ENCODE measurements at regions not wholly inside any gene's neighbourhood (a gene's known extent, or its start where the extent isn't known, plus 50 kb on each side); places are given as distances from the start of the nearest gene placed in this dataset.

DNA sequence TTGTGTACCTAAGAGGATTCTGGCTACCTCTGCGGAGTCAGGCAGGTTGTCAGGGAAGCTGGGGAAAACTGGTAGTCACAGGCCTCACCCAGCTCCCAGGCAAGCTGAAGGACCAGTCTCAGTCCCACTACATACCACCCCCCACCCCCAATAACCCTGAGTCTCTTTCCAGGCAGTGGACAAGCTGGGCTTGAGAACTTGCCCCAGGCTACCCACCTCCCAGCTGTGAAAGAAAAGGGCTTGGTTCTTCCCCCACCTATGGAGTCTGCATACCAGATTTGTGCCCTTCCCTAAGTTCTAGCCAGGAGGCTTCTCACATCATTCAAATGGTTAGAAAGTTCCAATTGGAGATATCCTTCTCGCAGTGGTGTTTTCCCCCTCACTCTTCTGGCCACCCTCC is 1678.8 kb downstream of the MAT2B start:
- TF ChIP-seq, protein P1, sequence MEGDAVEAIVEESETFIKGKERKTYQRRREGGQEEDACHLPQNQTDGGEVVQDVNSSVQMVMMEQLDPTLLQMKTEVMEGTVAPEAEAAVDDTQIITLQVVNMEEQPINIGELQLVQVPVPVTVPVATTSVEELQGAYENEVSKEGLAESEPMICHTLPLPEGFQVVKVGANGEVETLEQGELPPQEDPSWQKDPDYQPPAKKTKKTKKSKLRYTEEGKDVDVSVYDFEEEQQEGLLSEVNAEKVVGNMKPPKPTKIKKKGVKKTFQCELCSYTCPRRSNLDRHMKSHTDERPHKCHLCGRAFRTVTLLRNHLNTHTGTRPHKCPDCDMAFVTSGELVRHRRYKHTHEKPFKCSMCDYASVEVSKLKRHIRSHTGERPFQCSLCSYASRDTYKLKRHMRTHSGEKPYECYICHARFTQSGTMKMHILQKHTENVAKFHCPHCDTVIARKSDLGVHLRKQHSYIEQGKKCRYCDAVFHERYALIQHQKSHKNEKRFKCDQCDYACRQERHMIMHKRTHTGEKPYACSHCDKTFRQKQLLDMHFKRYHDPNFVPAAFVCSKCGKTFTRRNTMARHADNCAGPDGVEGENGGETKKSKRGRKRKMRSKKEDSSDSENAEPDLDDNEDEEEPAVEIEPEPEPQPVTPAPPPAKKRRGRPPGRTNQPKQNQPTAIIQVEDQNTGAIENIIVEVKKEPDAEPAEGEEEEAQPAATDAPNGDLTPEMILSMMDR (IDR thresholded peaks at IDR 0.05), result no peak
- no peak for TF ChIP-seq POLR2A (IDR thresholded peaks at IDR 0.05)
